Retinal pigment epithelial cell (primary cell): ENCODE measurements at regions not wholly inside any gene's neighbourhood (a gene's known extent, or its start where the extent isn't known, plus 50 kb on each side); places are given as distances from the start of the nearest gene placed in this dataset.
"Not testable (repeated sequence)": the region's sequence is repeated elsewhere in the genome, so short reads cannot be mapped to it uniquely, and the experiment has no call there.

Experiments used
- DNase-seq: peaks from one replicate; pipeline ENCODE4 v3.0.0-alpha.2; 2010; ENCODE audit warnings: low read depth
- H3K4me3 ChIP-seq: 2 replicates; pipeline ENCODE4 v1.5.1; 2011; ENCODE audit warnings: mild to moderate bottlenecking, low read length, control low read depth, moderate library complexity
- CTCF ChIP-seq: conservative IDR thresholded peaks from 2 replicates; pipeline ENCODE4 v1.5.1; 2011; ENCODE audit warnings: low read depth, low read length, control low read depth, inconsistent platforms

- no peak for TF ChIP-seq CTCF
- no peak overlapping the region for H3K4me3 ChIP-seq
- DNase-seq: no peak
These were observed 1425.1 kb downstream of the BRD1 start for GRCh38 chr22:48402591-48403031.

- not testable (repeated sequence) for H3K4me3 ChIP-seq, DNase-seq
These were observed 1426.2 kb downstream of the BRD1 start for GRCh38 chr22:48401523-48401922.

GRCh38 chr22:48398181-48398905 is 1429.3 kb downstream of the BRD1 start:
- H3K4me3 ChIP-seq: no peak overlapping the region
- no peak for DNase-seq
- no peak for TF ChIP-seq CTCF

- DNase-seq: no peak
- no peak overlapping the region for H3K4me3 ChIP-seq
- TF ChIP-seq CTCF: no peak
These were observed 1430.0 kb downstream of the BRD1 start for GRCh38 chr22:48397531-48398180.

GRCh38 chr22:48396785-48397530 is 1430.7 kb downstream of the BRD1 start:
- no peak for DNase-seq
- no peak for TF ChIP-seq CTCF
- H3K4me3 ChIP-seq: no peak overlapping the region

GRCh38 chr22:48396091-48396784 is 1431.4 kb downstream of the BRD1 start:
- no peak for DNase-seq
- H3K4me3 ChIP-seq: no peak overlapping the region
- TF ChIP-seq CTCF: no peak

- no peak overlapping the region for H3K4me3 ChIP-seq
- no peak for DNase-seq
- no peak for TF ChIP-seq CTCF
These were observed 1432.5 kb downstream of the BRD1 start for GRCh38 chr22:48395201-48395600.
